RWPE2 (cell line): ENCODE measurements at regions not wholly inside any gene's neighbourhood (a gene's known extent, or its start where the extent isn't known, plus 50 kb on each side); places are given as distances from the start of the nearest gene placed in this dataset.
"Not testable (repeated sequence)": the region's sequence is repeated elsewhere in the genome, so short reads cannot be mapped to it uniquely, and the experiment has no call there.

Source experiments
- ATAC-seq: fragments of 200-7000 bp; cut with Tn5 transposase; 3 replicates; pipeline ENCODE4 v1.9.1; 2021; ENCODE audit warnings: low read depth
- DNase-seq: peaks from one replicate; pipeline ENCODE4 v3.0.0-alpha.2; 2020; ENCODE audit warnings: low spot score
- H3K27ac ChIP-seq: fragments of 450-650 bp; 2 replicates; pipeline ENCODE4 v1.5.1; 2017; ENCODE audit warnings: mild to moderate bottlenecking; ENCODE audit not compliant: poor library complexity, severe bottlenecking
- H3K27me3 ChIP-seq: fragments of 250-450 bp; sonication (Bioruptor Pico); 2 replicates; pipeline ENCODE4 v1.5.1; 2021; ENCODE audit warnings: mild to moderate bottlenecking, moderate library complexity; ENCODE audit not compliant: insufficient read depth, poor library complexity, severe bottlenecking
- H3K36me3 ChIP-seq: fragments of 250-450 bp; sonication (Bioruptor Pico); 2 replicates; pipeline ENCODE4 v1.5.1; 2020; ENCODE audit warnings: low read depth, mild to moderate bottlenecking, moderate library complexity
- H3K4me1 ChIP-seq: fragments of 250-450 bp; sonication (Bioruptor Pico); 2 replicates; pipeline ENCODE4 v1.5.1; 2021; ENCODE audit warnings: mild to moderate bottlenecking, moderate library complexity; ENCODE audit not compliant: insufficient read depth, poor library complexity, severe bottlenecking
- H3K4me3 ChIP-seq: fragments of 250-450 bp; sonication (Bioruptor Pico); 2 replicates; pipeline ENCODE4 v1.5.1; 2021; ENCODE audit warnings: mild to moderate bottlenecking, moderate library complexity; ENCODE audit not compliant: severe bottlenecking
- H3K9me3 ChIP-seq: fragments of 250-450 bp; sonication (Bioruptor Pico); 2 replicates; pipeline ENCODE4 v1.5.1; 2021; ENCODE audit warnings: mild to moderate bottlenecking, moderate library complexity; ENCODE audit not compliant: severe bottlenecking
- CTCF ChIP-seq: fragments of 450-650 bp; IDR thresholded peaks from one replicate; pipeline ENCODE4 v1.5.1; 2017; ENCODE audit warnings: mild to moderate bottlenecking, moderate library complexity; ENCODE audit not compliant: poor library complexity, severe bottlenecking

GRCh38 chr12:111123390-111123789 is 203.0 kb upstream of the MYL2 start:
- Histone ChIP-seq H3K4me3 (no peak overlapping the region), H3K27ac (peak overlapping the region; percentile 47), H3K36me3 (no peaks in the 10 kb centered on the region), H3K27me3 (no peaks in the 10 kb centered on the region), H3K4me1 (peaks cover 18% of the 10 kb centered on the region), H3K9me3 (no peaks in the 10 kb centered on the region)
- no peak for TF ChIP-seq CTCF
- DNase-seq (no peak), ATAC-seq (no peak)

- no peaks in the 10 kb centered on the region for H3K9me3 ChIP-seq
- DNase-seq: no peak
- no peak overlapping the region for H3K4me3 ChIP-seq
- peak; percentile 73 for ATAC-seq
- H3K27me3 ChIP-seq: no peaks in the 10 kb centered on the region
- TF ChIP-seq CTCF: no peak
- H3K4me1 ChIP-seq: peaks cover 18% of the 10 kb centered on the region
- no peaks in the 10 kb centered on the region for H3K36me3 ChIP-seq
- H3K27ac ChIP-seq: peak overlapping the region; percentile 47
Measured at GRCh38 chr12:111122458-111122878, 202.1 kb upstream of the MYL2 start.

- TF ChIP-seq CTCF: no peak
- DNase-seq: no peak
- no peaks in the 10 kb centered on the region for H3K9me3 ChIP-seq
- ATAC-seq: peak; percentile 55; the same call in 1 of the 3 replicates
- no peaks in the 10 kb centered on the region for H3K27me3 ChIP-seq
- peak overlapping the region; percentile 47 for H3K27ac ChIP-seq
- peaks cover 18% of the 10 kb centered on the region for H3K4me1 ChIP-seq
- no peaks in the 10 kb centered on the region for H3K36me3 ChIP-seq
- H3K4me3 ChIP-seq: no peak overlapping the region
Measured at GRCh38 chr12:111121840-111122239, 201.5 kb upstream of the MYL2 start.

- peaks cover 18% of the 10 kb centered on the region for H3K4me1 ChIP-seq
- H3K9me3 ChIP-seq: no peaks in the 10 kb centered on the region
- H3K27me3 ChIP-seq: no peaks in the 10 kb centered on the region
- TF ChIP-seq CTCF: no peak
- H3K27ac ChIP-seq: no peak overlapping the region
- no peak for ATAC-seq
- no peak for DNase-seq
- H3K36me3 ChIP-seq: no peaks in the 10 kb centered on the region
- no peak overlapping the region for H3K4me3 ChIP-seq
Measured at GRCh38 chr12:111120578-111120977, 200.2 kb upstream of the MYL2 start.

GRCh38 chr12:111117017-111117416 is 196.6 kb upstream of the MYL2 start:
- Histone ChIP-seq H3K4me3 (no peak overlapping the region), H3K27ac (no peak overlapping the region), H3K36me3 (no peaks in the 10 kb centered on the region), H3K27me3 (no peaks in the 10 kb centered on the region), H3K4me1 (peaks cover 7% of the 10 kb centered on the region), H3K9me3 (no peaks in the 10 kb centered on the region)
- no peak for ATAC-seq
- no peak for DNase-seq
- TF ChIP-seq CTCF: no peak

GRCh38 chr12:111113313-111113712 is 192.9 kb upstream of the MYL2 start:
- not testable (repeated sequence) for H3K27me3 ChIP-seq, ATAC-seq, H3K9me3 ChIP-seq

More at GRCh38 chr12:111113313-111113712, 192.9 kb upstream of the MYL2 start:
- not testable (repeated sequence) for H3K36me3 ChIP-seq, H3K4me3 ChIP-seq, DNase-seq, H3K4me1 ChIP-seq, H3K27ac ChIP-seq
